ENCODE measurements at regions not wholly inside any gene's neighbourhood (a gene's known extent, or its start where the extent isn't known, plus 50 kb on each side); places are given as distances from the start of the nearest gene placed in this dataset.

- Histone ChIP-seq H3K79me2 (replicated peaks; ENCODE audit: insufficient read depth) (no peaks in the 10 kb centered on the region), H3K27ac (ENCODE audit: low read depth) (no peak overlapping the region), H2AFZ (no peak overlapping the region), H3K9me2 (ENCODE audit: insufficient read depth) (no peaks in the 10 kb centered on the region), H3K4me3 (no peak overlapping the region), H3K4me1 (ENCODE audit: insufficient read depth) (no peaks in the 10 kb centered on the region), H3K36me3 (ENCODE audit: insufficient read depth) (no peaks in the 10 kb centered on the region), H3K27me3 (ENCODE audit: insufficient read depth) (no peaks in the 10 kb centered on the region), H3F3A (replicated peaks; ENCODE audit: low read depth) (no peaks in the 10 kb centered on the region), H4K20me1 (replicated peaks; ENCODE audit: insufficient read depth) (no peaks in the 10 kb centered on the region), H3K4me2 (no peak overlapping the region)
- Mint-ChIP-seq H3K9me3 (peaks cover 12% of the 10 kb centered on the region; the same call in 2 of the 3 replicates), H3K27me3 (ENCODE audit: insufficient read depth, low read depth, poor library complexity) (peaks cover 5% of the 10 kb centered on the region), H3K36me3 (ENCODE audit: low read depth) (peaks cover 3% of the 10 kb centered on the region; the same call in 2 of the 3 replicates), H3K4me3 (no peak overlapping the region), H3K4me1 (peaks cover 12% of the 10 kb centered on the region; the same call in 2 of the 3 replicates), H3K27ac (no peak overlapping the region)
- TF ChIP-seq ZNF114 (CRISPR knock-in tag; IDR thresholded peaks at IDR 0.05): no peak
- no peak for TF ChIP-seq NANOG (IDR thresholded peaks at IDR 0.05; ENCODE audit: borderline replicate concordance)
- no peak for TF ChIP-seq EZH2phosphoT487 (IDR thresholded peaks at IDR 0.05; ENCODE audit: unreplicated experiment)
- ATAC-seq (no peak), DNase-seq (ENCODE audit: low spot score) (no peak)
These were observed 119.2 kb downstream of the KCNF1 start for GRCh38 chr2:11030909-11031308.

- ATAC-seq: no peak
- DNase-seq (ENCODE audit: low spot score): no peak
- Histone ChIP-seq H3K9me2 (ENCODE audit: insufficient read depth) (no peaks in the 10 kb centered on the region), H3K4me3 (no peak overlapping the region), H3K27me3 (ENCODE audit: insufficient read depth) (no peaks in the 10 kb centered on the region), H3K4me2 (no peak overlapping the region), H2AFZ (no peak overlapping the region), H3K27ac (ENCODE audit: low read depth) (no peak overlapping the region), H4K20me1 (replicated peaks; ENCODE audit: insufficient read depth) (no peaks in the 10 kb centered on the region), H3F3A (replicated peaks; ENCODE audit: low read depth) (no peaks in the 10 kb centered on the region), H3K4me1 (ENCODE audit: insufficient read depth) (no peaks in the 10 kb centered on the region), H3K36me3 (ENCODE audit: insufficient read depth) (no peaks in the 10 kb centered on the region), H3K79me2 (replicated peaks; ENCODE audit: insufficient read depth) (no peaks in the 10 kb centered on the region)
- Mint-ChIP-seq H3K4me3 (no peak overlapping the region), H3K27me3 (ENCODE audit: insufficient read depth, low read depth, poor library complexity) (peaks cover 5% of the 10 kb centered on the region), H3K27ac (no peak overlapping the region), H3K36me3 (ENCODE audit: low read depth) (peaks cover 6% of the 10 kb centered on the region; the same call in 2 of the 3 replicates), H3K4me1 (peaks cover 4% of the 10 kb centered on the region; the same call in 2 of the 3 replicates), H3K9me3 (peaks cover 22% of the 10 kb centered on the region)
- no peak for TF ChIP-seq JUNB (IDR thresholded peaks at IDR 0.05; ENCODE audit: unreplicated experiment)
- no peak for TF ChIP-seq CREB1 (CRISPR knock-in tag; IDR thresholded peaks at IDR 0.05; ENCODE audit: low read depth)
- no peak for TF ChIP-seq REST (IDR thresholded peaks at IDR 0.05; ENCODE audit: unreplicated experiment)
- no peak for TF ChIP-seq ETS1 (IDR thresholded peaks at IDR 0.05)
- no peak for TF ChIP-seq ZNF462 (CRISPR knock-in tag; IDR thresholded peaks at IDR 0.05)
- no peak for TF ChIP-seq CTCF (conservative IDR thresholded peaks at IDR 0.05; ENCODE audit: low read depth in 2 of 2)
- no peak for TF ChIP-seq EZH2phosphoT487 (IDR thresholded peaks at IDR 0.05; ENCODE audit: unreplicated experiment)
- TF ChIP-seq NANOG (IDR thresholded peaks at IDR 0.05; ENCODE audit: borderline replicate concordance): no peak
These were observed 120.1 kb downstream of the KCNF1 start for GRCh38 chr2:11031876-11032275.

Data from GM23338 (cell line).